Body of pancreas (tissue), 4 donors: ENCODE measurements at regions not wholly inside any gene's neighbourhood (a gene's known extent, or its start where the extent isn't known, plus 50 kb on each side); places are given as distances from the start of the nearest gene placed in this dataset.

ENCODE experiments used
- ATAC-seq: fragments of 150-250 bp; one replicate; pipeline ENCODE4 v1.9.1; 2016
- DNase-seq, 4 donors: peaks; one replicate each; pipeline ENCODE4 v3.0.0-alpha.2; 2019
- H3K27ac ChIP-seq, 4 donors: fragments of 200-600 bp; sonication (generic); 1 replicate in 3 of 4; 2 replicates in 1 of 4; pipeline versions ENCODE4 v1.5.1 to v1.6.1; 2016 to 2019; ENCODE audit warnings: mild to moderate bottlenecking in 1 of 4, mixed read lengths in 1 of 4, moderate library complexity in 1 of 4
- H3K27me3 ChIP-seq, 2 donors: fragments of 200-600 bp; sonication (generic); one replicate each; pipeline ENCODE4 v1.6.0; 2016; ENCODE audit warnings: mild to moderate bottlenecking in 1 of 2
- H3K36me3 ChIP-seq, 2 donors: fragments of 200-600 bp; sonication (generic); replicated peaks in 1 of 2; 2 replicates each; pipeline ENCODE4 v1.5.1; 2016; ENCODE audit warnings: low read depth in 2 of 2; ENCODE audit not compliant: insufficient read depth in 1 of 2
- H3K4me1 ChIP-seq: fragments of 200-600 bp; sonication (generic); one replicate; pipeline ENCODE4 v1.6.0; 2016
- H3K4me3 ChIP-seq, 2 donors: fragments of 200-600 bp; sonication (generic); 1 replicate in 1 of 2; 2 replicates in 1 of 2; pipeline ENCODE4 v1.5.1; 2016 to 2019
- H3K9me3 ChIP-seq, 3 donors: fragments of 200-600 bp; sonication (generic); 1 replicate in 2 of 3; 2 replicates in 1 of 3; pipeline ENCODE4 v1.5.1; 2016
- CTCF ChIP-seq, 7 experiments: fragments of 450-650 bp in 4 of 7; fragments of 200-600 bp in 3 of 7; sonication (generic) in 3 of 7; IDR thresholded peaks; one replicate each; pipeline ENCODE4 v1.5.1; 2016 to 2019; ENCODE audit warnings: antibody characterized with exemption in 7 of 7
- POLR2A ChIP-seq, 3 donors: fragments of 450-650 bp; IDR thresholded peaks; one replicate each; pipeline ENCODE4 v1.6.1; 2016; ENCODE audit warnings: antibody characterized with exemption in 3 of 3, mild to moderate bottlenecking in 2 of 3
- WGBS, 2 donors: methylation state at CpG; one replicate each; pipeline ENCODE4 v1.1.5; 2017; 5-methylcytosine and 5-hydroxymethylcytosine counted together
- intact Hi-C: fragments of 100-400 bp; cut with DNase I; formaldehyde crosslinking; loops from one replicate; pipeline ENCODE4 v1.15.1; 2023

GRCh38 chr4:141955696-141956095 lies 319.3 kb downstream of the IL15 start:
- no peaks in the 10 kb centered on the region for H3K4me1 ChIP-seq
- TF ChIP-seq POLR2A (IDR thresholded peaks at IDR 0.05) (no peak), CTCF (IDR thresholded peaks at IDR 0.05) (no peak)
- no peaks in the 10 kb centered on the region for H3K9me3 ChIP-seq
- H3K27ac ChIP-seq = no peak overlapping the region
- no peak for ATAC-seq
- DNase-seq = no peak
- H3K36me3 ChIP-seq = no peaks in the 10 kb centered on the region
- 40 to 52% methylated on average over 2 of the region's 2 CpGs for WGBS, 2 donors
- intact Hi-C loops = no loop called here
- no peaks in the 10 kb centered on the region for H3K27me3 ChIP-seq
- no peak overlapping the region for H3K4me3 ChIP-seq

- no peaks in the 10 kb centered on the region for H3K4me1 ChIP-seq
- ATAC-seq (no peak), DNase-seq (no peak)
- no peak overlapping the region for H3K27ac ChIP-seq
- WGBS, 2 donors = 77 to 89% methylated on average over 4 of the region's 4 CpGs
- no peaks in the 10 kb centered on the region for H3K36me3 ChIP-seq
- intact Hi-C loops = no loop called here
- H3K4me3 ChIP-seq = no peak overlapping the region
- H3K27me3 ChIP-seq = no peaks in the 10 kb centered on the region
- no peaks in the 10 kb centered on the region for H3K9me3 ChIP-seq
- TF ChIP-seq CTCF (IDR thresholded peaks at IDR 0.05) (no peak), POLR2A (IDR thresholded peaks at IDR 0.05) (no peak)
Observed at GRCh38 chr4:141957416-141957815, 321.0 kb downstream of the IL15 start.

- intact Hi-C loops = no loop called here
- H3K9me3 ChIP-seq = no peaks in the 10 kb centered on the region
- no peaks in the 10 kb centered on the region for H3K27me3 ChIP-seq
- DNase-seq (no peak), ATAC-seq (no peak)
- H3K36me3 ChIP-seq = no peaks in the 10 kb centered on the region
- no peak for TF ChIP-seq CTCF (IDR thresholded peaks at IDR 0.05)
- no peak for TF ChIP-seq POLR2A (IDR thresholded peaks at IDR 0.05)
- WGBS, 2 donors = 67 to 100% methylated on average over 1 of the region's 1 CpG
- H3K27ac ChIP-seq = no peak overlapping the region
- H3K4me1 ChIP-seq = no peaks in the 10 kb centered on the region
- H3K4me3 ChIP-seq = no peak overlapping the region
Observed at GRCh38 chr4:141962486-141962885, 326.1 kb downstream of the IL15 start.

GRCh38 chr4:141971869-141972268 lies 335.5 kb downstream of the IL15 start:
- intact Hi-C loops = no loop called here

More at GRCh38 chr4:141971869-141972268, 335.5 kb downstream of the IL15 start:
- no peaks in the 10 kb centered on the region for H3K9me3 ChIP-seq
- WGBS, 2 donors = 70 to 73% methylated on average over 3 of the region's 3 CpGs
- DNase-seq = no peak
- no peaks in the 10 kb centered on the region for H3K36me3 ChIP-seq
- no peaks in the 10 kb centered on the region for H3K4me1 ChIP-seq
- no peak for ATAC-seq
- TF ChIP-seq CTCF (IDR thresholded peaks at IDR 0.05) = no peak
- no peak for TF ChIP-seq POLR2A (IDR thresholded peaks at IDR 0.05)
- H3K27ac ChIP-seq = no peak overlapping the region
- H3K27me3 ChIP-seq = no peaks in the 10 kb centered on the region
- no peak overlapping the region for H3K4me3 ChIP-seq
